CD4-positive, CD25-positive, alpha-beta regulatory T cell (primary cell): ENCODE measurements at regions not wholly inside any gene's neighbourhood (a gene's known extent, or its start where the extent isn't known, plus 50 kb on each side); places are given as distances from the start of the nearest gene placed in this dataset.

Source experiments
- ATAC-seq, 2 donors: fragments of 150-1000 bp; cut with Tn5 transposase; one replicate each; pipeline ENCODE4 v1.10.0; 2021; ENCODE audit warnings: low read depth in 2 of 2, moderate number of reproducible peaks in 2 of 2, moderate library complexity in 1 of 2
- DNase-seq, 3 donors: peaks; one replicate each; pipeline versions ENCODE4 v3.0.0 to v3.0.0-alpha.2; 2012 to 2022; ENCODE audit warnings: mixed read lengths in 1 of 3
- H3K27ac ChIP-seq: one replicate; pipeline ENCODE4 v1.7.0; 2013; ENCODE audit warnings: mild to moderate bottlenecking, low read length; ENCODE audit not compliant: insufficient read depth, poor library complexity, severe bottlenecking
- H3K27me3 ChIP-seq: one replicate; pipeline ENCODE4 v1.7.0; 2013; ENCODE audit warnings: low read length; ENCODE audit not compliant: control insufficient read depth, insufficient read depth
- H3K36me3 ChIP-seq: one replicate; pipeline ENCODE4 v1.7.0; 2013; ENCODE audit warnings: mild to moderate bottlenecking, low read length, moderate library complexity; ENCODE audit not compliant: control insufficient read depth, insufficient read depth
- H3K4me1 ChIP-seq: 2 replicates; pipeline ENCODE4 v1.7.0; 2013; ENCODE audit warnings: mild to moderate bottlenecking, low read length; ENCODE audit not compliant: insufficient read depth, control insufficient read depth, poor library complexity, severe bottlenecking
- H3K4me3 ChIP-seq: one replicate; pipeline ENCODE4 v1.7.0; 2013; ENCODE audit warnings: low read depth, mild to moderate bottlenecking, low read length, moderate library complexity
- H3K9me3 ChIP-seq, 2 experiments: 1 replicate in 1 of 2; 2 replicates in 1 of 2; pipeline ENCODE4 v1.7.0; 2013; ENCODE audit warnings: low read length in 2 of 2, mild to moderate bottlenecking in 1 of 2, moderate library complexity in 1 of 2; ENCODE audit not compliant: control insufficient read depth in 2 of 2
- H3K27ac Mint-ChIP-seq, 3 donors: one replicate each; pipeline ENCODE4 v1.8.0; 2020 to 2022; ENCODE audit warnings: mild to moderate bottlenecking in 3 of 3, mixed read lengths in 3 of 3, moderate library complexity in 2 of 3
- H3K27me3 Mint-ChIP-seq: one replicate; pipeline ENCODE4 v1.8.0; 2022; ENCODE audit warnings: mild to moderate bottlenecking, mixed read lengths
- H3K36me3 Mint-ChIP-seq: one replicate; pipeline ENCODE4 v1.8.0; 2020; ENCODE audit warnings: mixed read lengths
- H3K4me1 Mint-ChIP-seq, 4 donors: one replicate each; pipeline ENCODE4 v1.8.0; 2020 to 2022; ENCODE audit warnings: mixed read lengths in 4 of 4, mild to moderate bottlenecking in 1 of 4
- H3K4me3 Mint-ChIP-seq, 4 donors: one replicate each; pipeline ENCODE4 v1.8.0; 2020 to 2022; ENCODE audit warnings: mild to moderate bottlenecking in 4 of 4, mixed read lengths in 4 of 4, moderate library complexity in 3 of 4
- H3K9me3 Mint-ChIP-seq, 7 donors: one replicate each; pipeline ENCODE4 v1.8.0; 2020 to 2022; ENCODE audit warnings: mixed read lengths in 7 of 7, mild to moderate bottlenecking in 3 of 7, moderate library complexity in 2 of 7

DNA sequence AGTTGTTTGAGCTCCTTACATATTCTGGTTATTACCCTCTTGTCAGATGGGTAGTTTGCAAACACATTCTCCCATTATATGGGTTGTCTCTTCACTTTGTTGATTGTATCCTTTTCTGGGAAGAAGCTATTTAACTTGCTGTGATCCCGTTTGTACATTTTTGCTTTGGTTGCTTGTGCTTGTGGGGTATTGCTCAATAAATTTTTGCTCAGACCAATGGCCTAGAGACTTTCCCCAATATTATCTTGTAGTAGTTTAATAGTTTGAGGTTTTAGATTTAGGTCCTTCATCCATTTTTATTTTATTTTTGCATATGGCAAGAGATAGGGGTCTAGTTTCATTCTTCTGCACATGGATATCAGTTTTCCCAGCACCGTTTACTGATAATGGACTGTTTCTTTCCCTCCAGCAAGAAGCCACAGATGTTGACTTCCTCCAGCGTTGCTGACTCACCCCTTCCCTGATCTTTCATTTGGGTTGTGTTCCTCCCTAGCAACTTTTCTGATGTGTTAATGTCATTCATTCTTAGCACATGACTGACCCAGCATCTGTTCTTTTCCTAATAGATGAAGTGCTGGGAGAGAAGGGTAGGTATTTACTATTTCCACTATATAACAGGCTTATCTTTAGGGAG is 166.7 kb upstream of the SGO1 start:
- no peaks in the 10 kb centered on the region for H3K27me3 Mint-ChIP-seq

DNA sequence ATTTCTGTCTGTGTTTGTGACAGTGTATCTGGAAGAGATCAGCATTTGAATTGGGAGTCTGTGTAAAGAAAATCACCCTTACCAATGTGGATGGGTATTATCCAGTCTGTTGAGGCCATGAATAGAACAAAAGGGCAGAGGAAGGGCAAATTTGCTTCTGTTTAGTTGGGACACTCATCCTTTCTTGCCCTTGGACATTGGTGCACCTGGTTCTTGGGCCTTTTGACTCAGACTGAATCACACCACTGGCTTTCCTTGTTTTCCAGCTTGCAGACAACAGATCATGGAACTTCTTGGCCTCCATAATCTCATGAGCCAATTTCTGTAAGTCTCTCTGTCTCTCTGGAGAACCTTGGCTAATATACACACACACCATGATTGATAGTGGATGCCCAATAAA is 164.4 kb upstream of the SGO1 start:
- no peaks in the 10 kb centered on the region for H3K4me1 Mint-ChIP-seq
- H3K4me1 ChIP-seq: no peaks in the 10 kb centered on the region
- H3K36me3 ChIP-seq: no peaks in the 10 kb centered on the region
- no peaks in the 10 kb centered on the region for H3K9me3 ChIP-seq
- H3K4me3 ChIP-seq: no peak overlapping the region
- H3K27ac ChIP-seq: no peak overlapping the region
- H3K36me3 Mint-ChIP-seq: peaks cover 12% of the 10 kb centered on the region
- peaks cover 0 to 1% (median 0%) of the 10 kb centered on the region in 7 donors for H3K9me3 Mint-ChIP-seq
- H3K27me3 ChIP-seq: no peaks in the 10 kb centered on the region
- H3K4me3 Mint-ChIP-seq: no peak overlapping the region
- H3K27me3 Mint-ChIP-seq: no peaks in the 10 kb centered on the region
- H3K27ac Mint-ChIP-seq: no peak overlapping the region
- ATAC-seq (no peak), DNase-seq (no peak)

More for the DNA sequence above, 166.7 kb upstream of the SGO1 start:
- Mint-ChIP-seq H3K27ac (no peak overlapping the region), H3K36me3 (peaks cover 12% of the 10 kb centered on the region), H3K4me3 (no peak overlapping the region), H3K9me3 (peaks cover 0 to 5% (median 0%) of the 10 kb centered on the region in 7 donors), H3K4me1 (no peaks in the 10 kb centered on the region)
- Histone ChIP-seq H3K27ac (no peak overlapping the region), H3K4me1 (no peaks in the 10 kb centered on the region), H3K9me3 (no peaks in the 10 kb centered on the region), H3K27me3 (no peaks in the 10 kb centered on the region), H3K4me3 (no peak overlapping the region), H3K36me3 (no peaks in the 10 kb centered on the region)
- ATAC-seq: no peak
- DNase-seq: no peak

DNA sequence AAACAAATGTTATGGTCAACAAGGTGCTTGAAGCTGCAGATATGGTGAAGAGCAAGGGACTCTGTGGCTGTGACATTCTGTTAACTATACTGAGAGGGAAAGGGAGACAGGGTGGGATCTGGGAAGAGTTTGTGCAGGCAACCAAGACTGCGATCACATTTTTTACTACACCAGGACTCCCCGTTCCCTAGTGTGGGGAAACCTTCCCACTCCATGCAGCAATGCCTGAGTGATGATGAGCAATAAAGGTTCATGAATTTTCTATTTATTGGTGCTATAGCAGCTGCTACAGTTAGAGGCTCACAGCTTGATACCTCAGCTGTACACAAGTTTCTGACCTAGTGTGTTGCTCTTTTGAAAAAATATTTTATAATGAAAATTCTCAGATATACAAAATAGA is 160.9 kb upstream of the SGO1 start:
- Histone ChIP-seq H3K4me1 (no peaks in the 10 kb centered on the region), H3K27me3 (no peaks in the 10 kb centered on the region), H3K4me3 (no peak overlapping the region), H3K9me3 (no peaks in the 10 kb centered on the region), H3K27ac (no peak overlapping the region), H3K36me3 (no peaks in the 10 kb centered on the region)
- peaks cover 0 to 1% (median 0%) of the 10 kb centered on the region in 7 donors for H3K9me3 Mint-ChIP-seq
- H3K27me3 Mint-ChIP-seq: no peaks in the 10 kb centered on the region
- H3K27ac Mint-ChIP-seq: no peak overlapping the region
- peaks cover 12% of the 10 kb centered on the region for H3K36me3 Mint-ChIP-seq
- ATAC-seq (no peak), DNase-seq (no peak)
- no peaks in the 10 kb centered on the region for H3K4me1 Mint-ChIP-seq
- H3K4me3 Mint-ChIP-seq: no peak overlapping the region

DNA sequence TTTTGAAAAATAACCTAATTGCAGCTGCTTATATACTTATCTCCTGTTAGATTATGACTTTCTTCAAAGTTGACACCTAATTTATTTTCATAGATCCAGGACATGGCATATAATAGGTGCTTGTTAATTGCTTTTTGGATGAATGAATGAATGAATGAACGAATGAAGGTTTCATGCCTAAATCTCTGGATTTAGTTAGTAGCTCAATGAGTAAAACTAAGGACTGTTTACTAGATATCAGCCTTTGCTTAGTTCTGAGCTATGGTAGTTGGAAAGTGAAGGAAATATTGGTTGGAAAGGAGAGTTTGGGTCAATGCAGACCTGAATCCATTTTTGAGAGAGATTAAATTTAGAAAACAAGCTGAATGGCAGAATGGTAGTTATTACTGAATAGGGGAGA is 160.4 kb upstream of the SGO1 start:
- no peak overlapping the region for H3K27ac Mint-ChIP-seq
- ATAC-seq: no peak

DNA sequence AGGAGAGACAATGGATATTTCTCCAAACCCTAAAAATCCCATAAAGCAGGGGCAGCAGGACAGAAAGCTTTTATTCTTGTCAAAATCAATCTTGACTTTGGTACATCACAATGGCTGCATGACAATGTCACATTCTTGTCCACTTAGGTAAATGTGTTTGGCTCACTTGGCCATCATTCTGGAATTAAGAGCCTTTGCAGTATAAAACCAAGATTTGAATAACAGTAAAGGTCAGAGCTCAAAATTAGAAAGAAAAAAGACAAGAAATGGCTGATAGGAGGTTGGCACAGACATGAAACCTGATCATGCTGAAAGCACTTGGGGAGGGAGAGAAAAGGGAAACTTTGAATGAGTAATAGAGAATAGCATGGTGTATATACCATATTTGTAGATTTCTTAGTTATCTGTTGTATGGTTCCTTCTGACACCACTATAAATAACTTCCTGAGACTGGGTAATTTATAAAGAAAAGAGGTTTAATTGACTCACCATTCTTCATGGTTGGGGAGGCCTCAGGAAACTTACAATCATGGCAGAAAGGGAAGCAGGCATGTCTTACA is 158.5 kb upstream of the SGO1 start:
- no peak overlapping the region for H3K27ac ChIP-seq
- DNase-seq: no peak
- no peaks in the 10 kb centered on the region for H3K9me3 ChIP-seq
- Mint-ChIP-seq H3K9me3 (peaks cover 0 to 1% (median 0%) of the 10 kb centered on the region in 7 donors), H3K36me3 (peaks cover 6% of the 10 kb centered on the region), H3K27ac (no peak overlapping the region), H3K27me3 (no peaks in the 10 kb centered on the region), H3K4me3 (no peak overlapping the region), H3K4me1 (no peaks in the 10 kb centered on the region)
- no peak overlapping the region for H3K4me3 ChIP-seq
- ATAC-seq: no peak
- no peaks in the 10 kb centered on the region for H3K27me3 ChIP-seq
- no peaks in the 10 kb centered on the region for H3K4me1 ChIP-seq
- H3K36me3 ChIP-seq: no peaks in the 10 kb centered on the region

More for the DNA sequence above, 160.4 kb upstream of the SGO1 start:
- no peaks in the 10 kb centered on the region for H3K4me1 ChIP-seq
- no peak overlapping the region for H3K4me3 Mint-ChIP-seq
- no peaks in the 10 kb centered on the region for H3K27me3 Mint-ChIP-seq
- no peak for DNase-seq
- H3K9me3 ChIP-seq: no peaks in the 10 kb centered on the region
- H3K36me3 Mint-ChIP-seq: peaks cover 12% of the 10 kb centered on the region
- no peaks in the 10 kb centered on the region for H3K27me3 ChIP-seq
- no peaks in the 10 kb centered on the region for H3K36me3 ChIP-seq
- H3K4me1 Mint-ChIP-seq: no peaks in the 10 kb centered on the region
- no peak overlapping the region for H3K27ac ChIP-seq
- H3K4me3 ChIP-seq: no peak overlapping the region
- H3K9me3 Mint-ChIP-seq: peaks cover 0 to 1% (median 0%) of the 10 kb centered on the region in 7 donors

GRCh38 chr3:20343790-20344189 is 157.8 kb upstream of the SGO1 start:
- H3K27me3 Mint-ChIP-seq: no peaks in the 10 kb centered on the region
- H3K4me3 ChIP-seq: no peak overlapping the region
- no peak overlapping the region for H3K27ac ChIP-seq
- H3K36me3 ChIP-seq: no peaks in the 10 kb centered on the region
- H3K4me3 Mint-ChIP-seq: no peak overlapping the region
- ATAC-seq (no peak), DNase-seq (no peak)
- no peaks in the 10 kb centered on the region for H3K27me3 ChIP-seq
- H3K36me3 Mint-ChIP-seq: no peaks in the 10 kb centered on the region
- no peaks in the 10 kb centered on the region for H3K4me1 ChIP-seq
- H3K27ac Mint-ChIP-seq: no peak overlapping the region
- H3K9me3 Mint-ChIP-seq: peaks cover 0 to 1% (median 0%) of the 10 kb centered on the region in 7 donors
- no peaks in the 10 kb centered on the region for H3K4me1 Mint-ChIP-seq
- H3K9me3 ChIP-seq: no peaks in the 10 kb centered on the region

GRCh38 chr3:20340324-20340928 is 154.4 kb upstream of the SGO1 start:
- H3K36me3 ChIP-seq: no peaks in the 10 kb centered on the region
- peak; percentile 21 to 76 (median 38) for DNase-seq
- H3K9me3 ChIP-seq: no peaks in the 10 kb centered on the region
- no peaks in the 10 kb centered on the region for H3K27me3 ChIP-seq
- H3K27me3 Mint-ChIP-seq: no peaks in the 10 kb centered on the region
- no peak overlapping the region for H3K27ac ChIP-seq
- H3K9me3 Mint-ChIP-seq: peaks cover 0 to 1% (median 0%) of the 10 kb centered on the region in 7 donors
- H3K4me1 ChIP-seq: no peaks in the 10 kb centered on the region
- H3K36me3 Mint-ChIP-seq: no peaks in the 10 kb centered on the region
- peak; percentile 66 to 80 for ATAC-seq
- no peaks in the 10 kb centered on the region for H3K4me1 Mint-ChIP-seq
- H3K27ac Mint-ChIP-seq: no peak overlapping the region
- no peak overlapping the region for H3K4me3 Mint-ChIP-seq
- H3K4me3 ChIP-seq: no peak overlapping the region

DNA sequence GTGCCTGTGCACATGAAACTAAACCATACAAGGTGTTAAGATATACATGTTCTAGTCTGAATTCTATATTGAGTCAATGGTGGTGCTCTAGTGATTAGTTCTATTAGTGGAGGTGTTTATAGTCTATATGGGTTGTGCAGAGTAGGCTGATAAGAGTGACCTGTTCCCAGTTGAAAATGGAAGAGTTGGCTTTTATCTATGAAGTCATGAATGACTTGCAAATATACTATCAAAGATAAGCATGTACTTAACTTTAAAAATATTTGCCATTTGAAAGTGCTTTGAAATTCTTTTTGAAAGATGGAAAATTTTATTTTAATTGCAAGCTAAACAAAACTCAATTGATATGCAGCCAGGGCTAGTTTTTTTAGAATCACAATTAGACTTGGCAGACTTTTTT is 150.6 kb upstream of the SGO1 start:
- no peak overlapping the region for H3K27ac Mint-ChIP-seq
- H3K4me1 ChIP-seq: no peaks in the 10 kb centered on the region
- H3K9me3 Mint-ChIP-seq: no peaks in the 10 kb centered on the region
- no peaks in the 10 kb centered on the region for H3K27me3 Mint-ChIP-seq
- no peaks in the 10 kb centered on the region for H3K4me1 Mint-ChIP-seq
- no peaks in the 10 kb centered on the region for H3K36me3 Mint-ChIP-seq
- no peak overlapping the region for H3K4me3 Mint-ChIP-seq
- no peak overlapping the region for H3K4me3 ChIP-seq
- DNase-seq (no peak), ATAC-seq (no peak)
- H3K27ac ChIP-seq: no peak overlapping the region
- H3K9me3 ChIP-seq: no peaks in the 10 kb centered on the region
- no peaks in the 10 kb centered on the region for H3K27me3 ChIP-seq
- no peaks in the 10 kb centered on the region for H3K36me3 ChIP-seq
